ENCODE measurements at regions not wholly inside any gene's neighbourhood (a gene's known extent, or its start where the extent isn't known, plus 50 kb on each side); places are given as distances from the start of the nearest gene placed in this dataset.
"Not testable (repeated sequence)": the region's sequence is repeated elsewhere in the genome, so short reads cannot be mapped to it uniquely, and the experiment has no call there.

GRCh38 chr16:6856578-6856977 lies 476.1 kb upstream of the RBFOX1 start:
- no peak for DNase-seq (ENCODE audit: low read depth)

GRCh38 chr16:6853565-6853964 lies 479.1 kb upstream of the RBFOX1 start:
- no peak for DNase-seq (ENCODE audit: low read depth)

GRCh38 chr16:6852643-6853225 lies 479.9 kb upstream of the RBFOX1 start:
- DNase-seq (ENCODE audit: low read depth): no peak

GRCh38 chr16:6846452-6846851 lies 486.2 kb upstream of the RBFOX1 start:
- no peak for DNase-seq (ENCODE audit: low read depth)

- DNase-seq (ENCODE audit: low read depth): no peak
Measured at GRCh38 chr16:6841392-6841791, 491.3 kb upstream of the RBFOX1 start.

GRCh38 chr16:6837722-6838121 lies 494.9 kb upstream of the RBFOX1 start:
- DNase-seq (ENCODE audit: low read depth): no peak

- no peak for DNase-seq (ENCODE audit: low read depth)
Measured at GRCh38 chr16:6836766-6837165, 495.9 kb upstream of the RBFOX1 start.

GRCh38 chr16:6835941-6836340 lies 496.7 kb upstream of the RBFOX1 start:
- DNase-seq (ENCODE audit: low read depth): no peak

GRCh38 chr16:6835516-6835915 lies 497.1 kb upstream of the RBFOX1 start:
- DNase-seq (ENCODE audit: low read depth): no peak

- no peak for DNase-seq (ENCODE audit: low read depth)
Measured at GRCh38 chr16:6828690-6829089, 504.0 kb upstream of the RBFOX1 start.

GRCh38 chr16:6827931-6828330 lies 504.7 kb upstream of the RBFOX1 start:
- DNase-seq (ENCODE audit: low read depth): no peak

- DNase-seq (ENCODE audit: low read depth): no peak
Measured at GRCh38 chr16:6827267-6827666, 505.4 kb upstream of the RBFOX1 start.

- no peak for DNase-seq (ENCODE audit: low read depth)
Measured at GRCh38 chr16:6822041-6822440, 510.6 kb upstream of the RBFOX1 start.

GRCh38 chr16:6804461-6804860 lies 528.2 kb upstream of the RBFOX1 start:
- no peak for DNase-seq (ENCODE audit: low read depth)

GRCh38 chr16:6803176-6803575 lies 529.5 kb upstream of the RBFOX1 start:
- DNase-seq (ENCODE audit: low read depth): no peak

GRCh38 chr16:6797223-6797622 lies 535.4 kb upstream of the RBFOX1 start:
- no peak for DNase-seq (ENCODE audit: low read depth)

GRCh38 chr16:6777624-6778023 lies 555.0 kb upstream of the RBFOX1 start:
- no peak for DNase-seq (ENCODE audit: low read depth)

GRCh38 chr16:6775712-6776111 lies 556.9 kb upstream of the RBFOX1 start:
- DNase-seq (ENCODE audit: low read depth): no peak

GRCh38 chr16:6771956-6772355 lies 560.7 kb upstream of the RBFOX1 start:
- DNase-seq (ENCODE audit: low read depth): no peak

- DNase-seq (ENCODE audit: low read depth): no peak
Measured at GRCh38 chr16:6753553-6753952, 579.1 kb upstream of the RBFOX1 start.

- no peak for DNase-seq (ENCODE audit: low read depth)
Measured at GRCh38 chr16:6751191-6751590, 581.5 kb upstream of the RBFOX1 start.

- DNase-seq (ENCODE audit: low read depth): no peak
Measured at GRCh38 chr16:6749698-6750097, 582.9 kb upstream of the RBFOX1 start.

GRCh38 chr16:6736302-6736701 lies 596.3 kb upstream of the RBFOX1 start:
- DNase-seq (ENCODE audit: low read depth): not testable (repeated sequence)

- no peak for DNase-seq (ENCODE audit: low read depth)
Measured at GRCh38 chr16:6735631-6736030, 597.0 kb upstream of the RBFOX1 start.

GRCh38 chr16:6732166-6732565 lies 600.5 kb upstream of the RBFOX1 start:
- DNase-seq (ENCODE audit: low read depth): no peak
